HG03064 (cell line): ENCODE measurements at regions not wholly inside any gene's neighbourhood (a gene's known extent, or its start where the extent isn't known, plus 50 kb on each side); places are given as distances from the start of the nearest gene placed in this dataset.
A peak's percentile ranks its signal among the peaks of the same experiment; 100 is the strongest.
"Not testable (repeated sequence)": the region's sequence is repeated elsewhere in the genome, so short reads cannot be mapped to it uniquely, and the experiment has no call there.

Experiments
- ATAC-seq: cut with Tn5 transposase; IDR thresholded peaks from one replicate; pipeline ENCODE4 v1.9.1; 2021; ENCODE audit warnings: low read depth; ENCODE audit not compliant: unreplicated experiment

DNA sequence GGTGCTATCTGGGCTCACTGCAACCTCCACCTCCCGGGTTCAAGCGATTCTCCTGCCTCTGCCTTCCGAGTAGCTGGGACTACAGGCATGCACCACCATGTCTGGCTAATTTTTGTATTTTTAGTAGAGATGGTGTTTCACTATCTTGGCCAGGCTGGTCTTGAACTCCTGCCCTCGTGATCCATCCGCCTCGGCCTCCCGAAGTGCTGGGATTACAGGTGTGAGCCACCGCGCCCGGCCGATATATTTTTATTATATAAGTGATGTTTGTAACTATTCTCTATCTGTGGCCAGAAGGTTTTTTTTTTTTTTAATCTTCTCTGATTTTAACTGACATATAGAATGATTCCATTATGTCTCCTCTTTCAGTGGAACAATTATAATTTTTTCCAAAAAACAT is 579.3 kb upstream of the CITED2 start:
- not testable (repeated sequence) for ATAC-seq

DNA sequence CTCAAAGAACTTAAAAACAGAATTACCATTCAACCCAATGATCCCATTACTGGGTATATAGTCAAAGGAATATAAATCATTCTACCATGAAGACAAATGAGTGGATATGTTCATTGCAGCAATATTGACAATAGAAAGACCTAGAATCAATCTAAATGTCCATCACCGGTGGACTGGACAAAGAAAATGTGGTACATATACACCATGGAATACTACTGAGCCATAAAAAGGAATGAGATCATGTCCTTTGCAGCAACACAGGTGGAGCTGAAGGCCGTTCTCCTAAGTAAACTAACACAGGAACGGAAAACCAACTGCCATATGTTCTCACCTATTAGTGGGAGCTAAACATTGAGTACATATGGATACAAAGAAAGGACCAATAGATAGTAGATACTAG is 576.7 kb upstream of the CITED2 start:
- no peak for ATAC-seq

DNA sequence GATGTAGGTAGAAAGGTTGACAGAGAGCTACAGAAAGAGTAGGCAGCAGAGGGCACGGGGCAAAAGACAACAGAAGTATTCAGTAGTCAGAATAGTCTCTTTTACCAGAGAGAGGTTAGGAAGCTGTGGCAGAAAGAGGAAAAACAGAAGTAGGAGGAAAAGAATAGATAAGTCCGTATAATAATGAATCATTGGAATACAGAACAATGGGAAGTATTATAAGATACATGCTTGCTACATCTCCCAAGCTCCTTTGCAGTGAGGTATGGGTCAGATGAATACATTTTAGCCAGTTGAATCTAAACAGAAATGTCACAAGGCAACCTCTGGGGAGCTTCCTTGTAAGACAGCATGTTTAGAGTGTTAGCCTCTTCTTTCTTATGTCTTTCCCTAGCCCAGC is 570.5 kb upstream of the CITED2 start:
- no peak for ATAC-seq

DNA sequence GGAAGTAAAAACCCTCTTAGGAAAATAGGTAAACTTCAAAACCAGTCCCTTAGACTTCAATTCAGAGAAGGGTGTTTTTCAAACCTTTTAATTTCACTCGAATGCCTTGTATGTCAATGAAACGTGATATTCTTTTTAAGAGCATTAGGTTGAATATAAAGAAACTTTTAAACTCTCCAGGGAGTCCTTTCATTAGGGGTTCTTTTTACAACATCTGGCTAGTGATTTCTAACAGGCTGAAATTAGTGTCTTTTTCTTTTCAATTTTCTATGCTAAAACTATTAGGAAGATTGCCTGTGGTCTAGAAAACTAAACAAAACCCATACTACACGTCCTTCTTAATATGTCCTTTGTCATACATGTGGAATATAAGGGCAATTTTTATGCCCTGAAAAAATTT is 569.7 kb upstream of the CITED2 start:
- ATAC-seq: no peak

GRCh38 chr6:139943391-139943790 is 568.9 kb upstream of the CITED2 start:
- no peak for ATAC-seq

DNA sequence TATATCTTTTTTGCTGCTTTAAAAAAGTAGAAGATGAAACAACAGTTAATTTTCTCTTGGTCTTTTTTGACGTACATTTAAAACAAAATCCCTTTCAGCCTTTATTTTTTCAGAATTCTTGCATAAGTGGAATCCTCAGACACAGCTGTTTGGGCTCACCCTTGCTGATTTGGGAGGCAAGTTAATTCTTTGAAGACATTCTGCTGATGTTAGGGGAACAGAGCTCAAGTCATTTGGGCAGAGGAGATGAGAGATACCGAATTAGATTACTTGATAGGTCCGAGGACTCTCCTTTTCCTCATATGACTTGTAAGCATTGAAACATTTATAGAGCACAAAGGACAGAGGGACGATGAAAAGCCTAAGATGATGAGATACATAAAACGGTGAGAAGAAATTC is 567.9 kb upstream of the CITED2 start:
- ATAC-seq: no peak

DNA sequence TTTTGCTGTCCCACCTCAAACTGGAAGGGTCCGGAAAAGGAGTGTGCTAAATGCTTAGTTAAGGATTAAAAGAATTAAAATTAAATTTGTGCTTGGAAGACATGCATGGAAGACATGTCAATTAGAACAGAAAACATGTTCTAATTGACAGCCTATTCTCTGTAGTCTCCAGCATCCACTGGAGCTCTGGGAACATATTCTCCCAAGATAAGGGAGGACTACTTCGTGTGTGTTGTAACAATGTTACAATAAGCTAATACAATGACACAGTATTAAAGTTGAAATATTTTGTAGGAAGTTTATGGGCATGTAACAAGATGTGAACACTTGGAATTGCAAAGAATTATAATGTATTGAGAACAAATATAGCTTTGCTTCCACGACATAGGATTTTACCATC is 567.4 kb upstream of the CITED2 start:
- ATAC-seq: no peak

- ATAC-seq: peak; percentile 92
Observed at GRCh38 chr6:139940741-139941729, 566.6 kb upstream of the CITED2 start.

DNA sequence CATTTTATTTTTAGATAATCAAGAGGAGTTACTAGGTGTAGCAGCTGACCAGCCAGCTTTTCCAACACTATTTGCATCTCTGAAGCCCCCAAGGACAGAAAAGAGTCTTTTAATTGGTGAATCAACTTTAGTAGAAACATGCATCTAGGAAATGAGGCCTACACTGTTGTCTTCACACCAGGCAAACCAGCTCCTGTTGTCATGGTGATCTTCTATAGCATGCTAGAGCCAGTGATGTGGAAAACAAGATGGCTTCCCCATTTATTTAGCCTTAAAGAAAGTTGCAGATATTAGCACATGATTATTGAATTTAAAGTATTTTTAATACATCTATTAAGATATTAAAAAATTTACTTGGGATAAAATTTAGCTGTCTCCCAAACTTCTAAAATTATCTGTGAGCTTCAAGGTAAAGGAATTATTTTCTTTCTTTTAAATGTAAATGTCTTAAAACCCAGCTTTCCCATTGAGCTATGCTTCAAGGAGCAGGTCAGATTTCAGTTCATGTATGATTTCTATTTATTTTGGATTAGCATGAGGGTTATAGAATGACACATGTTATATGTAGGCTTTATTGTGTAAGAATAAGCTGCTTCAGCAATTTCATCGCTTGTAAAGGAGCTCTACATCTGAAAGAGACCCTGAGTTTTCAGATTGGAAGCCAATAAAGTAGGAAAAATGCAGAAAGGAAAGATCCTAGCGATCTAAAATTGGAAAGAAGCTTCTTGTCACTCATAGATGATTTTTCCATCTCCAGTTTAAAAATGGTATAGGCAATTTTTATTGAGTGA is 564.9 kb upstream of the CITED2 start:
- no peak for ATAC-seq

GRCh38 chr6:139932671-139933070 is 558.2 kb upstream of the CITED2 start:
- ATAC-seq: no peak

DNA sequence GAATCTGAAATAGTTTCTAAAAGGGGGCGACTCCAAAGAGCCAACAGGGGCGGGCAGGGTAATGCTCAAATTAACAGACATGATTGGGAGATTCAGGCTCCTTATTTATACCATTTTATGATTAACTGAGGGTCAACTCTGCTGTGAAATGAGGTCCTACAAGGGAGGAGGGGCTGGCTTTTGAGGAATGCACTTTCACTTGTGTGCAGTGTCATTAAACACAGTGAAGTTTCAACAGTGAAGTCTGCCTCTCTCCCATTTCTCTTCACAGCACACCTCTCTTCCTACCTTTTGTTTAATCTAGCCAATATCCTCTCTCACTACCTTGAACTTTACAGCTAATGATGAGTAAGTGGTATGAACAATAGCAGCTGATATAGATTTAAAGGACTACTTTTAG is 557.3 kb upstream of the CITED2 start:
- no peak for ATAC-seq

DNA sequence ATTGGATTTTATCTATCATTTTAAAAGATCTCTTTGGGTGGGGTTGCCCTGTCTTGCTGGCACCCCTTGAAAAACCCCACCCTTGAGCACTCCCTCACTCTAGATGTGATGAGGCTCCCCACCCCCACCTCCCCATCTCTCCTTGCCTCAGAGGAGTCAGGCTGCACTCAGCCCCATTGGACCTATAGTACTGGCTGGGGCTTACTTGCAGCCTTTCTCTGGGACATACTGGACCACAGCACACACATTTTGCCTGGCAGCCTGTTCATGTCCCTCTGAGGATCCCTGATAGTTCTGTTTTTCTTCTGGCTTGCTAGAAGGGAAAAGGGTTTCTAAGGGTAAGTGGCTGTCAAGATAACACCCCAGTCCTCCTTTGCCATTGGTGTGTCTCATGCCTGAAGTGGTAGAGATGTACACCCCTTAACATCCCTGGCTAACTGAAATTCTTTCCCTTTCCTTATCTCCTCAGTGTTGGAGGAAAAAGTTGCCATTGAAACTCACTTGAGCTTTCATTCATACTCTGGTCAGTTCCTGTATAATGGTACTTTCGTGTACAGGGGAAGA is 553.4 kb upstream of the CITED2 start:
- no peak for ATAC-seq

GRCh38 chr6:139927236-139927635 is 552.8 kb upstream of the CITED2 start:
- no peak for ATAC-seq

- no peak for ATAC-seq
Observed at GRCh38 chr6:139926711-139927110, 552.3 kb upstream of the CITED2 start.

- no peak for ATAC-seq
Observed at GRCh38 chr6:139925894-139926641, 551.6 kb upstream of the CITED2 start.

DNA sequence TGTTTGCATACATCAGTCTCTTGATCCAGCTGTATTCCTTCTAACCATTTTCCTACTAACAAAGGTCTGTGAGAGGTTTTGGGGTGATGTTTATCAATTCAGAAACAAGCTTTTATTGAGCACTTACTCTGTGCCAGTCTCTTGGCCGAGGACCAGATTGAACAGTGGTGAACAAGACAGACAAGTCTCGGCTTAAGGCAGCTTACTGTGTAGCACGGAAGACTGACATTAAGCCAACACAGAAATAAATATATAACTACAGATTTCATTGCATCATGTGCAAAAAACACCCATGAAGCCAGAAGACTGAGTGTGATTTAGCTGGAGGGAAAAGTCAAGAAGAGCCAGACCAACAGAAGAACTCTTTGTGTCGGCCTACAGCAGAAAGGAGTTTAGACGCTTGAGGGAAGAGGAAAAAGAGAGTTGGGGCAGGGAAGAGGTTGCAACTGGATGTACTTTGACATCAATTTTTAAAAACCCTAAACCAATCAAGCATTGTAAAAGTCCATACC is 549.6 kb upstream of the CITED2 start:
- no peak for ATAC-seq

DNA sequence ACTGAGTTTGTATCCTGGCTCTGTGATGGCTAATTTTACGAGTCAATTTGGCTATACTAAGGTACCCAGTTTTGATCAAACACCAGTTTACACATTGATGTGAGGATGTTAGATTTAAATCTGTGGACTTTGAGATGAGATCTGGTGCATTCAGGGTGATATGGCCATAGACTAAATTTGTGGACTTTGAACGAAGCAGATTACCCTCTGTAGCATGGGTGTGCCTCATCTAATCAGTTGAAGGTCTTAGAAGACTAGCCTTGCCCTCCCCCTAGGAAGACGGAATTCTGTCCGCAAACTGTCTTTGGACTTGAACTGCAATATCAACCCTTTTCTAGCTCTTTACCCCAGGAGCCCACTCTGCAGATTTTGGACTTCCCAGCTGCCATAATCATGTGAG is 547.8 kb upstream of the CITED2 start:
- no peak for ATAC-seq

DNA sequence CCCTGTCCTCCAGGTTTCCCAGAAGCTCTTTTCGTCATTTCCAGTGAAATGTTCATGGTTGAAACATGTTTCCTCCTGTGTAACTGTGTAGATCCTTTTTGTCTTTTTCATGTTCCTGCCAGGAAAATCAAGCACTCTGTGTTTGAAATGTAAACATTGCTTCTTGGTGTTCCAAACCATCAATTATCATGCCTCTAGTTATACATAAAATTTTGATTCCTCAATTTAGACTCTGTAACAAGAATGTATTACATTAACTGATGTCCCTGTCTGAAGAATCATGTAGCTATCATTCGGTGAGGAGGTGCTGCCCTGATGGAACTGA is 546.3 kb upstream of the CITED2 start:
- no peak for ATAC-seq

- ATAC-seq: no peak
Observed at GRCh38 chr6:139920027-139920775, 545.8 kb upstream of the CITED2 start.
